GM13977 (cell line): ENCODE measurements at regions not wholly inside any gene's neighbourhood (a gene's known extent, or its start where the extent isn't known, plus 50 kb on each side); places are given as distances from the start of the nearest gene placed in this dataset.

ENCODE experiments used
- DNase-seq: peaks from one replicate; pipeline ENCODE4 v3.0.0; 2012; ENCODE audit warnings: low spot score
- in situ Hi-C: fragments of 300-500 bp; cut with MboI; formaldehyde crosslinking; loops from one replicate; pipeline ENCODE4 v1.12.0; 2022; ENCODE audit warnings: low sequenced_read_pairs, low pct_unique_long_range_greater_than_20kb, mixed read lengths, inconsistent platforms; ENCODE audit not compliant: unreplicated experiment
- TF ChIP-seq, protein P1 (sequence below): IDR thresholded peaks from 2 replicates; pipeline ENCODE4 v1.5.1; 2012; ENCODE audit warnings: mild to moderate bottlenecking, control low read depth; ENCODE audit not compliant: insufficient read depth; ENCODE audit errors: extremely low read depth, missing control alignments

DNA sequence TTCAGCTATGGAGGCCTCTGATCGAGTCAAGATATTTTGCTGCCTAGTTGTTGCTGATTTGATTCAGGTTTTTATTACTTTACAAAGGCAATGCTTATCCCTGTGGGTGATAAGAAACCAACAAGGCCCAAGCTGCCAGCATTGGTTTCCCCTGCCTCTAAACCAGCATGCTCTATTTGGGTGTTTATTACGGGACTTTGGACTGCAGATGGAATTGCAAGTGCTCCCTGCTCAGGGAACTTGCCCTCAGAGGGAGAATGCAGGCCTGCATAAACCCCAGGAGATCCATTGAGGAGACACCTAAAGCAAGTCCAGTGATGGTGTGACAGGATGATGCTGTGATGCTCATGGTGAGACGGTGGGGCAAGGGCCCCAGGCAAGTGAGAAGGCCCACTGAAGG is 172.1 kb downstream of the VAPA start:
- in situ Hi-C loops = no loop called here
- TF ChIP-seq, protein P1, sequence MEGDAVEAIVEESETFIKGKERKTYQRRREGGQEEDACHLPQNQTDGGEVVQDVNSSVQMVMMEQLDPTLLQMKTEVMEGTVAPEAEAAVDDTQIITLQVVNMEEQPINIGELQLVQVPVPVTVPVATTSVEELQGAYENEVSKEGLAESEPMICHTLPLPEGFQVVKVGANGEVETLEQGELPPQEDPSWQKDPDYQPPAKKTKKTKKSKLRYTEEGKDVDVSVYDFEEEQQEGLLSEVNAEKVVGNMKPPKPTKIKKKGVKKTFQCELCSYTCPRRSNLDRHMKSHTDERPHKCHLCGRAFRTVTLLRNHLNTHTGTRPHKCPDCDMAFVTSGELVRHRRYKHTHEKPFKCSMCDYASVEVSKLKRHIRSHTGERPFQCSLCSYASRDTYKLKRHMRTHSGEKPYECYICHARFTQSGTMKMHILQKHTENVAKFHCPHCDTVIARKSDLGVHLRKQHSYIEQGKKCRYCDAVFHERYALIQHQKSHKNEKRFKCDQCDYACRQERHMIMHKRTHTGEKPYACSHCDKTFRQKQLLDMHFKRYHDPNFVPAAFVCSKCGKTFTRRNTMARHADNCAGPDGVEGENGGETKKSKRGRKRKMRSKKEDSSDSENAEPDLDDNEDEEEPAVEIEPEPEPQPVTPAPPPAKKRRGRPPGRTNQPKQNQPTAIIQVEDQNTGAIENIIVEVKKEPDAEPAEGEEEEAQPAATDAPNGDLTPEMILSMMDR = no peak
- no peak for DNase-seq

DNA sequence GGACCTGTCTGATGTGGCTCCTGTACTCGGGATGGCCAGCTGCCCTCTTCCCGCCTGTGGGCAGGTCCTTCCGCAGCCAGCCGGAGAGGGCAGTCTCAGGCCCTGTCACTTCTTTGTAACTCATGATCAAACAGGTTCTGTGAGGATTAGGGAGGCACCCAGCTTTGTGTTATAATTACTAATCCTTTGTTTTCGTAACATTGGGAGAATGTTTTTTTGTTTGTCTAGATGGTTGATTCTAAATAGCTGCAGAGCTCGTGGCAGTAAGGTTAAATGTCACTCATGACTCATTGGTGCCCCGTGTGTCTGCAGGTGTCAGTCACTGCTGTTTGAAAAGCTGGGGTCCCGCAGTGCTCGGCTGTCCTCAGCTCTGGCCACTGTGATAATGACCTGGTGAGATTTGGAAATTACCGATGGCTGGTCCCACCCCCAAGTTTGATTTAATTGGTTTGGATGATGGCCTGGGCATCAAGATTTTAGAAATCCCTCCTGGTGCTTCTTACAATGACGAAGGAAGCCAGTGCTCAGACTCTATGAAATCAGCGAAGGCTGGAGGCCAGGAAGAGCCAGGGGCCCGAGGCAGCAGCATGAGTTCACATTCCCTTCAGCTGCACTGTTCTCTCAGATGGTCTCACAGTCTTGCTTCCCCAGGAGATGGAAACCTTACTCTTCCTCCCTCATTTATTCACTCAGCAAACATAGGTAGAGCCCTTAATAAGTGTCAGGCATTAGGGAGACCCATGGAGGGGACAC is 172.8 kb downstream of the VAPA start:
- TF ChIP-seq, protein P1 = no peak
- DNase-seq = no peak
- in situ Hi-C loops = no loop called here

DNA sequence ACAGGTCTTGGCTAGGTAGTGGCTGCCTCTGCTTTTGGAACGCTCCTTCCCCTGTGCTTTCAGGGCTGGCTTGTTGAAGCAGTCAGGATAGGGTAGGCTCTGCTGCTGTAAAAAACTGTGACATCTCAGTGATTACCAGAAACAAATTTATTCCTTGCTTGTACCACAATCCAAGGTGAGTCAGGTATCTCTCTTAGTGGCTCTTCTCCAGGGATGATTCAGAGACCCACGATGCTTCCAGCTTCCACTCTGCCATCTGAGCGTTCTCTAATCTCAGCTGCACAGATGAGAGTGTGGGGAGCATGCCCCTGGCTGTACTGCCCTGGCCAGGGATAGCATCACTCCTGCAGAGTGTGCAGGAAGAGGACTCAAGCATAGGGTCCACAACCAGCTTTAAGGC is 174.9 kb downstream of the VAPA start:
- TF ChIP-seq, protein P1 = no peak
- DNase-seq = no peak
- in situ Hi-C loops = no loop called here

DNA sequence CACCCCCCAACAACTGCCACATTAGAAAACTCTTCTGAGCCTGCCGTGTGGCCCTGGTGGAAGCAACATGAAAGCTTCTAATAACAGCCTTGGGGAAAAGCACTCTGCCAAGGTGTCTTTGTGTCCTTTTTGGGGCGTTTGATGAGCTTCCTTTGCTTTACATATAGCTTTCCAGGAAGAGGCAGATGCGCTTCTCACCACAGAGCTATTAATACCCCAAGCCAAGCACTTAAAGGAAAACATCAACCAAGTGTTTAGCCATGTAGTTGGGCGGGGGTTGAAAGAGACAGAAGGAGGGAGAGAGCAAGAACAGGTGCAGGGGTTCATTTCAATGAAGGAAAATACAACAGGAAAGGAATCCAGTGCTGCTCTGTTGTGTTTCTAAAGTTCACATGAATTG is 176.1 kb downstream of the VAPA start:
- in situ Hi-C loops = no loop called here
- DNase-seq = no peak
- TF ChIP-seq, protein P1 = no peak

DNA sequence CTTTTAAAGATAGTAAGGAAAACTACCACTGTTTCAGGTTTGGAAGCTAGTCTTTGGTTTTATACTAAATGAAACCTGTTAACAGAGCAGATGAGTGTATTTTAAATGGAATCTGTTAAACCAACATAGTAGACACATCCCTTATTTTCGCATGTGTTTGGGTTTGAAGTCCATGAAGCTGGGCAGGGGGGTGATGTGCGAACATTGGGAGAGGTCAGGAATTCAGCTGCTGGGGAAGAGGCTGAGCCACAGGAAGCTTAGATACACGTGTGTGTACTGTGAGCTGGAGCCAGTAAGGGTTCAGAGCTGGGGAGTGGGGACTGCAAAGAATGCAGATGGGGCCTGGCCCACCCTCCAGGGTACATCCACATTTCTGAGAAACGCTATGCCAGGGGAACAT is 176.9 kb downstream of the VAPA start:
- in situ Hi-C loops = no loop called here
- TF ChIP-seq, protein P1 = no peak
- DNase-seq = no peak

DNA sequence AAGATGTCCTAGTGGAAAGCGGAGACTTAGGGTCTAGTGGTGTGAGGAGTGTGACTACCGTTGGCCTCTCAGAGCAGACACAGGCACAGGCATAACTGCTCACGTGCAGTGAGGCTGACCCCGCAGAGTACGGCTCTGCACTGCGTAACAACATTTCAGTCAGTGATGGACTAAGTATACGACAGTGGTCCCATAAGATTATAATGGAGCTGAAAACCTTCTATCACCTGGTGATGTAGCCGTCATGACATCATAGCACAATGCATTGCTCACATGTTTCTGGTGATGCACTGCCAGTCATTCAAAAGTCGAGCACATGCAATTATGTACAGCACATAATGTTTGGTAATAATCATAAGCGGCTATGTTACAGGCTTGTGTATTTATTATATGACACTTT is 179.6 kb downstream of the VAPA start:
- DNase-seq = no peak
- in situ Hi-C loops = no loop called here
- TF ChIP-seq, protein P1 = no peak

DNA sequence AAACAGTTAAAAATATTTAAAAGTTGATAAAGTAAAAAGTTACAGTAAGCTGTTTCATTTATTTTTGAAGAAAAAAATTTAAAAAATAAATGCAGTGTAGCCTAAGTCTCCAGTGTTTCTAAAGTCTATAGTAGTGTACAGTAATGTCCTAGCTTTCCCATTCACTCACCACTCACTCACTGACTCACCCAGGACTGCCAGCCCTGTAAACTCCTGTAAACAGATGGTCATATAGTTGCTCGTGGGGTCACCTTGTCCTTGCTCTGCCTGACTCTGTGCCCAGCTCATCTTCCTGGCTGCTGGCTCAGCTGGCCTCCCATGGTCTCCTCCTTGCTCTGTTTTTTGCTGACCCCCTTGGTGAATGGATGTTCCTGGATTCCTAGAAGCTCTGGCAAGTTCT is 180.3 kb downstream of the VAPA start:
- TF ChIP-seq, protein P1 = no peak
- DNase-seq = no peak
- in situ Hi-C loops = no loop called here
